ENCODE measurements at regions not wholly inside any gene's neighbourhood (a gene's known extent, or its start where the extent isn't known, plus 50 kb on each side); places are given as distances from the start of the nearest gene placed in this dataset.
"Not testable (repeated sequence)": the region's sequence is repeated elsewhere in the genome, so short reads cannot be mapped to it uniquely, and the experiment has no call there.

- DNase-seq: no peak
Observed at GRCh38 chr3:80890571-80890970, 870.9 kb downstream of the GBE1 start.

GRCh38 chr3:80889535-80889934, 871.9 kb downstream of the GBE1 start:
- DNase-seq: no peak

GRCh38 chr3:80870476-80871041, 890.9 kb downstream of the GBE1 start:
- no peak for DNase-seq

GRCh38 chr3:80855482-80855881, 906.0 kb downstream of the GBE1 start:
- no peak for DNase-seq

GRCh38 chr3:80836395-80836794, 925.0 kb downstream of the GBE1 start:
- no peak for DNase-seq

GRCh38 chr3:80807577-80807976, 953.9 kb downstream of the GBE1 start:
- no peak for DNase-seq

- no peak for DNase-seq
Observed at GRCh38 chr3:80806673-80807072, 954.8 kb downstream of the GBE1 start.

- DNase-seq: no peak
Observed at GRCh38 chr3:80788914-80789313, 972.5 kb downstream of the GBE1 start.

- DNase-seq: no peak
Observed at GRCh38 chr3:80785875-80786274, 975.6 kb downstream of the GBE1 start.

GRCh38 chr3:80785475-80785874, 976.0 kb downstream of the GBE1 start:
- DNase-seq: no peak

- no peak for DNase-seq
Observed at GRCh38 chr3:80771085-80771484, 990.4 kb downstream of the GBE1 start.

- DNase-seq: no peak
Observed at GRCh38 chr3:80770106-80771074, 991.1 kb downstream of the GBE1 start.

- DNase-seq: no peak
Observed at GRCh38 chr3:80769683-80770082, 991.8 kb downstream of the GBE1 start.

GRCh38 chr3:80767604-80768003, 993.8 kb downstream of the GBE1 start:
- no peak for DNase-seq

- DNase-seq: no peak
Observed at GRCh38 chr3:80754969-80755368, 987.2 kb upstream of the ROBO1 start.

GRCh38 chr3:80753021-80753420, 985.2 kb upstream of the ROBO1 start:
- no peak for DNase-seq

GRCh38 chr3:80750637-80751036, 982.8 kb upstream of the ROBO1 start:
- no peak for DNase-seq

- no peak for DNase-seq
Observed at GRCh38 chr3:80734920-80735319, 967.1 kb upstream of the ROBO1 start.

GRCh38 chr3:80734483-80734882, 966.7 kb upstream of the ROBO1 start:
- DNase-seq: no peak

- DNase-seq: peak; percentile 8
Observed at GRCh38 chr3:80733522-80734176, 965.9 kb upstream of the ROBO1 start.

- DNase-seq: not testable (repeated sequence)
Observed at GRCh38 chr3:80727561-80727960, 959.8 kb upstream of the ROBO1 start.

- not testable (repeated sequence) for DNase-seq
Observed at GRCh38 chr3:80709597-80710322, 942.0 kb upstream of the ROBO1 start.

- no peak for DNase-seq
Observed at GRCh38 chr3:80705290-80705689, 937.5 kb upstream of the ROBO1 start.

All from T1000 (cell line).